Rectal smooth muscle tissue (tissue), 1 donor: ENCODE measurements at regions not wholly inside any gene's neighbourhood (a gene's known extent, or its start where the extent isn't known, plus 50 kb on each side); places are given as distances from the start of the nearest gene placed in this dataset.
A peak's percentile ranks its signal among the peaks of the same experiment; 100 is the strongest.

Experiments used
- H3K27ac ChIP-seq: one replicate; pipeline ENCODE4 v1.7.0; 2013; ENCODE audit warnings: low read depth, low read length, inconsistent platforms
- H3K27me3 ChIP-seq: one replicate; pipeline ENCODE4 v1.7.0; 2013; ENCODE audit warnings: low read length; ENCODE audit not compliant: control insufficient read depth, insufficient read depth
- H3K36me3 ChIP-seq: one replicate; pipeline ENCODE4 v1.7.0; 2013; ENCODE audit warnings: low read length; ENCODE audit not compliant: control insufficient read depth, insufficient read depth
- H3K4me1 ChIP-seq: one replicate; pipeline ENCODE4 v1.7.0; 2013; ENCODE audit warnings: low read length; ENCODE audit not compliant: control insufficient read depth, insufficient read depth
- H3K4me3 ChIP-seq: one replicate; pipeline ENCODE4 v1.7.0; 2013; ENCODE audit warnings: low read length
- H3K9ac ChIP-seq: one replicate; pipeline ENCODE4 v1.7.0; 2013; ENCODE audit warnings: low read length

DNA sequence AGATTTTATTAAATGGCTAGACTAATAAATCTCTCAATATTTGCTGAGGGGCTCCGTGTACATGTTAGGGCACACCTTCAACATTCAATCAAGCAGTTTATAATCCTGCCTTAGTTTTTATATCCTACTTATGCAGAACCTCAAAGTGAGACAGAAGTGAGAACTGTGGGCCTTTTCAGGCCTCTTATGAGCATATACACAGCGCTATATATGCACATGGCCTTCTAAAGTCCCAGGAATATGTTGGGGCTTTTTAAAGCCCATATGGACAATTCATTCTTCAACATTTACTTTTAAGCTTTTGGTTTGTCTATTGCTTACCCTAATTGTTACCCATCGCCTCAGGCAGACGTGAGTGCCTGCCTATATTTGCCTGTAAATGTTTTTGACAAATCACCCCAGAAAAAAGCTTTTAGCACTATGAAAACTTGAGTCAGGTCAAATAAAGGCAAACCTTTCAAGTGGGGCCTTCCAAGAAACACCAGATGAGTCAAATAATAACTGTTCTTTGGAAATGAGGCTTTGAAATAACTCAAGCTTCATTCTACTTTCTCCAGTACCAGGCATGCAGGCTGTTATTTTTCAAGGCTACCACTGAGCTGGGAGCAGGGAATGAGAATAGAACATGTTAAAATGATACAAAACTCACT, 58.2 kb downstream of the ESM1 start:
- Histone ChIP-seq H3K27ac (no peak overlapping the region), H3K4me1 (no peaks in the 10 kb centered on the region), H3K9ac (no peak overlapping the region), H3K4me3 (no peak overlapping the region), H3K36me3 (no peaks in the 10 kb centered on the region), H3K27me3 (no peaks in the 10 kb centered on the region)

DNA sequence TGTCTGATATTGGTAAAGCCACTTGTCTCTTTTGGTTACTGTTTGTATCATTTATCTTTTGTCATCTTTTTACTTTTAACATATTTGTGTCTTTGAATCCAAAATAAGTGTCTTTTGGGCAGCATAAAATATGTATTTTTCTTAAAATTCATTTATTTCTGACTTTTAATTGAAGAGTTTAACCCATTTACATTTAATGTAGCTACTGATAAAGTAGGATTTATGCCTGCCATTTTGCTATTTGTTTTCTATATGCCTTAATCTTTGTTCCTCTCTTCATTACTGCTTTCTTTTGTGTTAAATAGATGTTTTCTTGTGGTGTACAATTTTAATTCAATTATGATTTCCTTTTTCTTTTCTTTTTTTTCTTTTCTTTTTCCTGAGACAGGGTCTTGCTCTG, 60.9 kb downstream of the ESM1 start:
- Histone ChIP-seq H3K9ac (no peak overlapping the region), H3K4me3 (no peak overlapping the region), H3K27me3 (no peaks in the 10 kb centered on the region), H3K36me3 (no peaks in the 10 kb centered on the region), H3K27ac (no peak overlapping the region), H3K4me1 (no peaks in the 10 kb centered on the region)

DNA sequence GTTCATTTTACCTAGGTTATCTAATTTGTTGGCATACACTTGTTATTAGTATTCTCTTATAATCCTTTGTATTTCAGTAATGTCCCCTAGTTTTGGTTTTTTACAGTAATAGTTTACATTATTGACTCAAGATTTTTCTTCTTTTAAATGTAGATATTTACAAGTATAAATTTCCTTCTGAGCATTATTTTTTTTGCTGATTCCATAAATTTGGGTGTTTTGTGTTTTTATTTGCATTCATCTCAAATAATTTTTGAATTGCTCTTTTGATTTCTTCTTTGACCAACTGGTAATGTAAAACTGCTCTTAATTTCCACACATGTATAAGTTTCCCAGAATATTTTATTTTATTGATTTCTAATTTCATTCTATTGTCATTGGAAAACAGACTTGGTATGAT, 68.1 kb downstream of the ESM1 start:
- no peak overlapping the region for H3K9ac ChIP-seq
- H3K4me3 ChIP-seq: no peak overlapping the region
- no peaks in the 10 kb centered on the region for H3K4me1 ChIP-seq
- no peak overlapping the region for H3K27ac ChIP-seq
- no peaks in the 10 kb centered on the region for H3K27me3 ChIP-seq
- no peaks in the 10 kb centered on the region for H3K36me3 ChIP-seq

DNA sequence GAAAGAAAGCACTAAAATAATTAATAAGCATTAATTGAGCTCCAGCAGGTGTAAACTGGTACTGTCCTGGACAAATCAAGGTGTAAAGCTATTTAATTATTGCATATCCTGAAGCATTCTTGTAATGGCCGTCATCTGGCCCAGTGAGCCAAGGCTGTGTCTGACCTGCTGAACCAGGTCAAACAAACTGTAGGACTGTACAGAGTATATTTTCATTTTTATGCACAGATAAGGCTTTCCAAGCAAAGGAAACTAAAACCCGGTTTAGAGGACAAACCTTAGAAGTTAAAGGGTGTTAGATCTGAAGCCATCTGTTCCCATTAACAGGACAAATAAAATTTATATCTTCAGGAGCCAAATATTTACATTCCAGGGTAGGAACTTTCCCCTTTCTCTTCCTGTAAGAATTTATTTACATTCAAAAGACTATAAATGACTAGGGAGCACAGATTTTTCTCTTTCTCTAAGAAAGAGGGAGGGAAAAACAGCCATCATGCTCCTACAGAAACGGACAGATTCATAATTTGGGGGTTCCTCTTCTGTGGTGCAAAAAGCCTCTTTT, 69.8 kb downstream of the ESM1 start:
- Histone ChIP-seq H3K36me3 (no peaks in the 10 kb centered on the region), H3K9ac (no peak overlapping the region), H3K27me3 (no peaks in the 10 kb centered on the region), H3K27ac (no peak overlapping the region), H3K4me3 (no peak overlapping the region), H3K4me1 (no peaks in the 10 kb centered on the region)

DNA sequence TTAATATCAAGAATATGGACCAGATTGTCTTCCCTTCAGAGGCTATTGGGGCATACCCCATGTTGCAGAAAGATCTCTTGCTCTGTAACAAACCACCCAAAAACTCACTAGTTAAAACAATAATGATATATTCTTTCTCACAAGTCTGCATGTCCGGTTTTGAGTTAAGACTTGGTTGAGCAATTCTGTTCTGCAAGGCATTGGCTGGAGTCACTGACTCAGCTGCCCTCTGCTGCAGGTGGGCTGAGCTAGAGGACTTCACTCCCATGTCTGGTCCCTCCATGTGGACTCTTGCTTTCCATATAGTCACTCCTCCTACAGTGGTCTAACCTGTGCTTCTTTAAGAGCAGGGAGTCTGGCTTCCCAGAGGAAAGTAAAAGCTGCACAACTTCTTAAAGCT, 73.4 kb downstream of the ESM1 start:
- H3K36me3 ChIP-seq: no peaks in the 10 kb centered on the region
- no peak overlapping the region for H3K27ac ChIP-seq
- no peaks in the 10 kb centered on the region for H3K27me3 ChIP-seq
- no peaks in the 10 kb centered on the region for H3K4me1 ChIP-seq
- no peak overlapping the region for H3K9ac ChIP-seq
- H3K4me3 ChIP-seq: no peak overlapping the region

DNA sequence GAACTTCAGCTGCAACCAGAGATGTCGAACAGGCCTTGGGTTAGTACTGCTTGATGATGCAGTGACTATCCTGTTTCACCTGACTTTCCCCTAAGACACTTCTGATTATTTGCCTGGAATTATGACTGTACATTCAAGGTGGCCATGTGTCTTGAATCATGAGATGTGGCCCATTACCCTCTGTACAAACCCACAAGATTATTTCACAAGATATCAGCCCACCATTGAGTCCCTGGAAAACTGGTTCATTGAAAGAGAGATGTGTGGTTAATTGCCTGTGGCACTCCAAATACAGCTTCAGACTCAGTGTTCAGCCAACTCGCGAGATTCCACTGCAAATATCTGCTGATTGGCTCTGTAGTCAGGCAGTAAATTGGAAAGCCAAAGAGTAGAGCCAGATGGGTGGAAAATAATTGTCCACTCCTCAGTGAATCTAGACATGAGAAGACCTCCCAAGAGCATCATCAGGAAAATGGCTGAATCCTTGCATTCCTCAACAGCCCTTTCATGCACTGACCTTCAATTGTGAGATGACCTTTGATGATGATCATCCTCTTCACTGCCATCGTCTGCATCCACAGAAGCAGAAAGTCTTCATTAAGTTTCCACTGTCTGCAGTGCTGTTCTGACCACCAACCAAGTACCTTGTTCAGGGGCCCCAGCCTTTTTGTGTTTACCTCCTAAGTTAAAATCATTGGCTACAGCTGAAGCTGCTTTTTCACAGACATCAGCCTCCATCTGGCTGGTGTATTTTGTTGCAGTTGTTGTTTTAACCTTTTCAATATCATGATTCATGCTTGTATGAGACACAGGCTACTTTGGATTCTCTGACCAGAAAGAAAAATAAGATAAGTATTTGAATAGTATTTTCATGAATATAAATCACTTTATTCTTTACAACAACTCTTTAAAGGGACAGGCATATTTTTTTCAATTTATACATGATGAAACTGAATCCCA, 75.2 kb downstream of the ESM1 start:
- H3K27ac ChIP-seq: no peak overlapping the region
- no peaks in the 10 kb centered on the region for H3K36me3 ChIP-seq
- H3K27me3 ChIP-seq: no peaks in the 10 kb centered on the region
- H3K4me1 ChIP-seq: no peaks in the 10 kb centered on the region
- H3K4me3 ChIP-seq: no peak overlapping the region
- H3K9ac ChIP-seq: no peak overlapping the region

DNA sequence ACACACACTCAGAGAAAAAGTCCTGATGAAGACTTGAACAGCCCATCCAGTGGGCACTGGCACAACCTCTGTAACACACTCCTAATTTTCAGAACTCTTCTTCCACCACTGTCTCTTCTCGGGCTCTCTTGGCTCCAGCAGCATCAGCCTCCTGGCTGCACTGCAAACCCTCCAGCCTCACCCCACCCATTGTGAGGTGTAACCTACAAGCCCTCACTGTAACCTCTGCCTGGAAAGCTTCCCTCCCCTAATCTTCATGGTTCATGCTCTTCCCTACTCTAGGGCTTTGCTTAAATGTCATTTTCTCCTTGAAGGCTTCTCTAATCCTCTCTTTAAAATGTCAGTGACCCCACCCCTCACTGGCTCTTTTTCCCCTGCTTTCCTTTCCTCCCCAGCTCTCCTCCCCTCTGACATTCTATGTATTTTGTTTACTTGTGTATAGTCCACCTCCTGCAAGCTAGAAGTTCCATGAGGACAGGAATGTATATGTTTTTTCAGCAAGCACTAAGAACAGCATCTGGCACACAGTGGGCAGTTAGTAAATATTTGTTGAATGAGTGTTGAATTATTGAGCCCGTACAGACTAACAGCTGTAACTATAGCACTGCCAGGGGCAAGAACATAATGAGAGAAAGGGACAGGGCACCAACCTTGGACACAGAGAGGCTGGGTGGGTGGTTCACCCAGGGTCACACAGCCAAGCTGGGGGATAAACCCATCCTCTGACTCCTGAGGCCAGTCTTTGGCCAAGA, 76.4 kb downstream of the ESM1 start:
- Histone ChIP-seq H3K36me3 (no peaks in the 10 kb centered on the region), H3K9ac (no peak overlapping the region), H3K27me3 (no peaks in the 10 kb centered on the region), H3K4me3 (no peak overlapping the region), H3K27ac (no peak overlapping the region), H3K4me1 (no peaks in the 10 kb centered on the region)

DNA sequence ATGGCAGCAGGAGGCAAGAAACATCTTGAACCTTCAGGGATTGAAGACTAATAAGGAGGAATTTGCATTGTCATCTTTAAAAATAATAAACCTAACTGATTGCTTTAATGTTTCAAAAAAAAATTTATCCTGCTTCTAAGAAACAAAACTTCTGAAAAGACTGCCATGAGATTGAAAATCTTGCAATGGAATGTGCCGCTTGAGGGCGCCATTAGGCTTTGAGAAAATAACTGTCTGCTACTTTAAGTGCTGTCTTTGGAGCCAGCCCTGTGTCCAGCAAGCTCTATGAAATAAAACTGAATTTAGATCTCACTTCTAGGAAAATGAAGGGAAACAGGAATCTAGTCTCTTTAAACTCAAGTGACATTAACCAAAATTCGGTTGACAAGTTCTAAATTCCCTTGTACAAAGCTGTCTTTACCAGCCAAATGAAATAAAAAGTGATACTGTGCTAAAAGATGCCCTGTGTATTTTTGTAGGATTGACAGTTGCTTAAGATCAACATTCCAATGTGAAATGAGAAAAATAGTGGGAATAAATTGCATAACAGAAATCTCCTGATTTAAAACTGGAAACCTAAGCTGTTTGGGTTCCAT, 79.4 kb downstream of the ESM1 start:
- H3K9ac ChIP-seq: no peak overlapping the region
- H3K36me3 ChIP-seq: no peaks in the 10 kb centered on the region
- no peak overlapping the region for H3K4me3 ChIP-seq
- no peak overlapping the region for H3K27ac ChIP-seq
- H3K4me1 ChIP-seq: no peaks in the 10 kb centered on the region
- no peaks in the 10 kb centered on the region for H3K27me3 ChIP-seq

DNA sequence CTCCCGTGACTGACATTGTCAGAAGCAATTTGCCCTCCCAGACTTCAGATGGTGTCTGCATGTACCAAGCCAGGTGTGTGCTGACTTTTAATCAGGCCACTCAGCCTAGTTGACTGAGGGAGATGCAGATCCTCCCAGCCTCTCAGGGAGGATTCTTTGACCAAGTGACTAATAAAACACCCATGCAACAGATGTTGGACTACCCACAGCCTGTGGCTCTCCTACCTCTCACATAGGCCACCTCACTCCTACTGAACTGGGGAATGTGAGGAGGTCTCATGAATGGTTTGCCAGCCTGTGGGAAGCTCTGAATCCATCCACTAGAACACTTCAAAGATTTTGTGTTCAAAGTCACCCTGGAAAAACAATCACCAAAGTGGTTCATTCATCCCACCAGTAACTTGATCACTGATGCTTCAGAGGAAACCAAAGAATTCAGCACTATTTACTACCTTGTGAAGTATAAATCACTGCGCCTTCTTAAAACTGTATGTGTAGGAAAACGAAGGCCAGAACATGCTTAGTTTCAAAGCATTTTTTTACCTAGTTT, 80.1 kb downstream of the ESM1 start:
- H3K27me3 ChIP-seq: no peaks in the 10 kb centered on the region

DNA sequence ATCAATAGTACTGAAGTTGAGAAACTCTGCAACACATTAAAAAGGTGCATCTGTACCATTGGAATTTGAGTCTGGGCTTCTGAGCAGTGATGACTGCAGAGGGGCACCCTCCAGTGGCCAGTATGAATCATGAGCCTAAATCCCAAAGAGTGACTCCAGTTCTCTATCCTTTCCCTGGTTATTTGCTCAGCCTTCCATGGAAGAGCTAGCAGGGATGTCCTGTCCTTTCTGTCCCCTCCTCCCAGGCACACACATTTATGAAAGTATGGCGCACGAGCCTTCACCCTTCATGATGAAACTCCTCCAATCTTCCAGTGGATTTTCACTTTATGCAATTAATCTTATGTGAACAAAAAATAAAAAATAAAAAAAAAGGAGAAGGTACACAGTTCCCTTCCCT, 81.0 kb downstream of the ESM1 start:
- no peaks in the 10 kb centered on the region for H3K4me1 ChIP-seq
- H3K4me3 ChIP-seq: no peak overlapping the region
- no peak overlapping the region for H3K27ac ChIP-seq
- H3K27me3 ChIP-seq: no peaks in the 10 kb centered on the region
- H3K9ac ChIP-seq: no peak overlapping the region
- no peaks in the 10 kb centered on the region for H3K36me3 ChIP-seq

More for the DNA sequence above, 80.1 kb downstream of the ESM1 start:
- Histone ChIP-seq H3K9ac (no peak overlapping the region), H3K27ac (no peak overlapping the region), H3K4me3 (no peak overlapping the region), H3K4me1 (no peaks in the 10 kb centered on the region), H3K36me3 (no peaks in the 10 kb centered on the region)

DNA sequence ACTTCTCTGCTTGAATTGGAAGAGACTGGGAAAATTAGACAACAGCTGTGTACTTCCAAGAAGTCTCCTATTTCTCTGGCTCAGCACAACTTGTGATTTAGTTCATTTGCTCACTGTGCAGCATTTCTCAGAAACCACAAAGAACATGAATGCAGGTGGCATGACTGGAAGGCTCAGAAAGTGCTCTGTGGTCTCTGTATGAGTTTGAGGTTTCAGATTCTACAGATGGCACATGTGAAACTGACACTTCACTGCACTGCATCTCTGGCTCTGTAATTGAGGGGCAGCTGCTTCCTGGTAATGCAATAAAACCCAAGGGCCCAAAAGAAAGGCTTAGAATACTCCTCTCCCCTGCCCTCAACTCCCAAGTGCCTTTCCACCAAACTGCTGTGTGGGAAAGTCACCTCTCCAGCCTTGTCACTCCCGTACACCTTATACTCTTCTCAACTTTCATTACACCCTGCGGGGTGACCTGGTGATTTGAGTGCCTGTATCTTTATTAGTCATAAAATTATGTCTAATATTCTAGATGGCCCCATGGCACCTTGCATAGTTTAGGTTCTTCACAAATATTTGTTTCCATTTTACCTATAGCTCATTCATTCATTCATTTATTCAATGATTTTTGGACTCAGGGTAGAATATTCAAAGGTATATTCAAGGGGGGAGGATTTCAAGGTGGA, 82.5 kb downstream of the ESM1 start:
- peak overlapping the region; percentile 2 for H3K4me3 ChIP-seq
- no peaks in the 10 kb centered on the region for H3K4me1 ChIP-seq
- H3K36me3 ChIP-seq: no peaks in the 10 kb centered on the region
- no peak overlapping the region for H3K27ac ChIP-seq
- H3K27me3 ChIP-seq: no peaks in the 10 kb centered on the region
- H3K9ac ChIP-seq: no peak overlapping the region
